ENCODE measurements at regions not wholly inside any gene's neighbourhood (a gene's known extent, or its start where the extent isn't known, plus 50 kb on each side); places are given as distances from the start of the nearest gene placed in this dataset.

GRCh38 chr2:20103530-20103929 is 52.1 kb upstream of the LAPTM4A start:
- peaks cover 10% of the 10 kb centered on the region for H3K4me1 ChIP-seq (ENCODE audit: control insufficient read depth, insufficient read depth, low read length)

More at GRCh38 chr2:20103530-20103929, 52.1 kb upstream of the LAPTM4A start:
- Histone ChIP-seq H3K4me3 (ENCODE audit: low read depth, low read length) (no peak overlapping the region), H3K9me3 (ENCODE audit: control insufficient read depth, insufficient read depth, low read length) (peaks cover 7% of the 10 kb centered on the region), H3K36me3 (ENCODE audit: control insufficient read depth, insufficient read depth, low read length) (no peaks in the 10 kb centered on the region), H3K27me3 (ENCODE audit: control insufficient read depth, insufficient read depth, low read length) (peaks cover 10% of the 10 kb centered on the region), H3K27ac (ENCODE audit: low read depth, low read length) (no peak overlapping the region)
- no peak for DNase-seq (ENCODE audit: low read depth in 4 of 6, low spot score in 6 of 6)
- 76% methylated on average over 2 of the region's 2 CpGs for WGBS (ENCODE audit: insufficient coverage)
